ENCODE measurements at regions not wholly inside any gene's neighbourhood (a gene's known extent, or its start where the extent isn't known, plus 50 kb on each side); places are given as distances from the start of the nearest gene placed in this dataset.
A peak's percentile ranks its signal among the peaks of the same experiment; 100 is the strongest.
"Not testable (repeated sequence)": the region's sequence is repeated elsewhere in the genome, so short reads cannot be mapped to it uniquely, and the experiment has no call there.

GRCh38 chr2:153420394-153420793 lies 58.2 kb downstream of the RPRM start:
- no peak for DNase-seq (ENCODE audit: low spot score)

- no peak for DNase-seq (ENCODE audit: low spot score)
Observed at GRCh38 chr2:153417077-153417476, 61.5 kb downstream of the RPRM start.

DNA sequence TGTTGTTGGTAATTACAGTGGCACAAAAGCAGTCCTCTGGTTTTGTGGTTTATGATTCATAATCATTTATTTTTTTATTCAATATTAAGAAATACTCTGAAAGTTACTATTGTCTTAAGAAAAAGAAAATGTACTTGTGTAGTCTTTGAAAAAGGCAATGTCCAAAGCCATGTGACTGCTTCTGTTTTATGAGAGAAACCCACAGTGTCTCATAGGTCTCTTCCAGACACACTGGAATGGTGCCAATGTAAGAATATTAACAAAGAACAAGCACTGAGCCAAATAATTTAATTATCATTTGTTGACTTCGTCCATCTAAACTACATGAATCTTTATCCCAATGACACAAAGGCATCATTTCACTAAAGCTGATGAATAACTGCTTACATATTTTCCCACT lies 62.5 kb downstream of the RPRM start:
- DNase-seq (ENCODE audit: low spot score) = no peak

DNA sequence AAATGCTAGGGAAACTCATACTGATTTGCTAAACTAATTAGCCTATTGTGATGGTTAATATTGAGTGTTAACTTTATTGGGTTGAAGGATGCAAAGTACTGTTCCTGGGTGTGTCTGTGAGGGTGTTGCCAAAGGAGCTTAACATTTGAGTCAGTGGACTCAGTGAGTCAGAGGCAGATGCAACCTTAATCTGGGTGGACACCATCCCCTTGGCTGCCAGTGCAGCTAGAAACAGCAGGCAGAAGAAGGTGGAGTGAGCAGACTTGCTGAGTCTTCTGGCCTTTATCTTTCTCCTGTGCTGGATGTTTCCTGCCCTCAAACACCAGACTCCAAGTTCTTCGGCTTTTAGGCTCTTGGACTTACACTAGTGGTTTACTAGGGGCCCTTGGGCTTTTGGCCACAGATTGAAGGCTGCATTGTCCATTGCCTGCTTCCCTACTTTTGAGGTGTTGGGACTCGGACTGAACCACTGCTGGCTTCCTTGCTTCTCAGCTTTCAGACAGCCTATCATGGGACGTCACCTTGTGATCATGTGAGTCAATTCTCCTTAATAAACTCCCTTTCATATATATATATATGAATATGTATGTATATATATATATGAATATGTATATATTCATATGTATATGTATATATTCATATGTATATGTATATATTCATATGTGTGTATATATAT lies 69.7 kb downstream of the RPRM start:
- DNase-seq (ENCODE audit: low spot score) = no peak

DNA sequence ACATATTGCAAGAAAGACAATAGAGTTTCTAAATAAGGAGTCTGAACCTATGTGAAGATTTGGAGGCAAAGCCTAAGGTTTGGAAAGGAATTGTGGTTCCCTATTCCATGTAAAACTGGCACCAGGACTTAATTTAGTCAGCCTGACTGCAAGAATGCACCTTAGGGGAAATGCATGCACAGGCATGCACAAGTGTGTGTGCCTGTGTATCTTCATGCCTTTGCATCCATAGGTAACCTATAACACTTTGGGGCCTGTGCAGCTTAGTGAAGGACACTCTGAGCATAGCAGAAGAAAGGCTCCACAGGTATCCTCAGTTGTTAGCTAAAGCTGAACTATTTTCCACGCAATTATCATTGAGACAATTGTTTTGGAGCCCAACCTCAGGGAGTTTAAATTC lies 73.4 kb downstream of the RPRM start:
- DNase-seq (ENCODE audit: low spot score) = no peak

DNA sequence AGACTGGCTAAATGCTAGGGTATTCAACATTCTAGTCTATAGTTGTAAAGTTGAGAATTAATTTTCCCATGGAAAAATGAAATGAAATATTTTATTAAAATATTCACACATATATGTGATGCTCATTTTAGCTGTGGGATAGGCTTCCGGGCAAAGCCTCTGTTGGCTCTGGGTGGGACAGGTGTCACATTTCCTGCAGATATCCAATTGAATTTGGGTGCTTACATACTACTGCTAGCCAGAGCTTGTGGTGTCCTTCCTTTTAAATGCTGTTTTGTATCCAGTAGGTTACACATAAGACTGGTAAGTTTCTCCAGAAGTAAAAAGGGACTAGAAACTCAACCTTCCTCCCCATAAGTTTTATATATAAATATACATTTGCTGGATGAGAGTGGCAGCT lies 73.8 kb downstream of the RPRM start:
- peak; percentile 14 for DNase-seq (ENCODE audit: low spot score)

DNA sequence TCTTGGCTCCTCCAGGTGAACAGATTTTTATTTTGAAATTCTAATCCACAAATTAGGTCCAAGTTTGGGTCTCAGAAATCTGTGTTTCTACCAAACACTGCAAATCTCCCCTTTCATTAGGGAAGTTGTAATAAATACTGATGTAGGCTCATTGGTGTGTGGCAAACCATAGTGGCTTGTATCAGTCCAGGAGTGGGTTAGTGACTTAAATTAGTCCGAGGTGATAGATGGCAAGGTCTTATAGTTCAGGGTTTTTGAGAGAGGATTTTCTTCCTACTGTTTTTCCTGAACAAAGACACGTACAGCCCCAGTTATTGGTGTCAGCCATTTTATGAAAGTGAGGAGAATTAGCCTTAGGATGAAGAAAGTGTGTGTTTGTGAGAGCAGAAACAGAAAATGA lies 74.6 kb downstream of the RPRM start:
- no peak for DNase-seq (ENCODE audit: low spot score)

GRCh38 chr2:153403352-153403751 lies 75.2 kb downstream of the RPRM start:
- not testable (repeated sequence) for DNase-seq (ENCODE audit: low spot score)

DNA sequence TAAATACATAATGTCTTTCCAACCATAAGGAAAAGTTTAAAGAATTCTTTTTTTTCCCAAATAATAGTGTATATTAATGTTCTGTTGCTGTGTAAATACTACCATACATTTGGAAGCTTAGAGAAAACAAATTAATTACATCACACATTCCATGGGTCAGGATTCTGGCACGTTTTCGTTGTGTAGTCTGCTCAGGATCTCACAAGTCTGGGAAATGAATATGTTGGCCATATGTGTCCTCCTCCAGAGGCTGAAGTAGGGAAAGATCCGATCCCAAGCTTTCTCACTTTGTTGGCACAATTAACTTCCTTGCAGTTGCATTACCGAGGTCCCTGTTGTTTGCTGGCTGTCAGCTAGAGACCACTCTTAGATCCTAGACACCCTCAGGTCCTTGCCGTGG lies 83.9 kb downstream of the RPRM start:
- DNase-seq (ENCODE audit: low spot score) = no peak

- DNase-seq (ENCODE audit: low spot score) = no peak
Observed at GRCh38 chr2:153394247-153394646, 84.3 kb downstream of the RPRM start.

GRCh38 chr2:153393518-153393917 lies 85.0 kb downstream of the RPRM start:
- no peak for DNase-seq (ENCODE audit: low spot score)

DNA sequence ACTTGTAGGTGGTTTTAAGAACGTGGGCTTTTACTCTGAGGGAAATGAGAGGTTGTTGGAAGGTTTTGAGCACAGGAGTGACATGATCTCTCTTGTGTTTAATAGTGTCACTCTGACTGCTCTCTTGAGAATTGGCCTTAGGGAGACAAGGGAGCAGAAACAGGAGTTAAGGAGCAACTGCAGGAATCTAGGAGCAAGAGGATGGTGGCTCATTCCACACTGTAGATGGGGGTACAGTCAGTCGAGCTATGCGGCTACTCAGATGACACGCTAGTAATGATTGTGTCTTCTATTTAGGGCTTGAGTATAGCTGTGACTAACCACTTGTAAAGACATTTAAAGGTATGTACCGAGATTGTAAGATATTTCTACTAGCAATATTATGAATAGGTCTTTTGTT lies 87.4 kb downstream of the RPRM start:
- DNase-seq (ENCODE audit: low spot score) = no peak

- no peak for DNase-seq (ENCODE audit: low spot score)
Observed at GRCh38 chr2:153388246-153388645, 90.3 kb downstream of the RPRM start.

DNA sequence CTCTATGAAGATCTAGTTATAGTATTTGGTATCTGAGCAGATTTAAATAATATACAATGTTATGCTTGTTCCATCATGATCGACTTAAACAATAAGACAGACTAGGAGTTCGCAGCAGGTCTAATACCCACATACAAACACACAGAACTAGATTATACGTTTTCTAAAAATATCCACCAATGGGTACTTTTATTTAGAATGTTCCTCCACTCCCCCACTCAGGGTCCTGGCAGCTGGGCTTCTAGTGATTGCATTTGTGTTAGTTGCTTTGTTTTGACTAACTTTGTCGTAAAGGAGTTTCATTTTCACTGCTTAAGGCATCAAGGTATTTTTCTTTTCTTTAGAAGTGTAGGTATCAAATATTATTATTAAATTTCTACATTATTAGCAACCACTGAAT lies 91.4 kb downstream of the RPRM start:
- DNase-seq (ENCODE audit: low spot score) = no peak

- no peak for DNase-seq (ENCODE audit: low spot score)
Observed at GRCh38 chr2:153386481-153386897, 92.1 kb downstream of the RPRM start.

DNA sequence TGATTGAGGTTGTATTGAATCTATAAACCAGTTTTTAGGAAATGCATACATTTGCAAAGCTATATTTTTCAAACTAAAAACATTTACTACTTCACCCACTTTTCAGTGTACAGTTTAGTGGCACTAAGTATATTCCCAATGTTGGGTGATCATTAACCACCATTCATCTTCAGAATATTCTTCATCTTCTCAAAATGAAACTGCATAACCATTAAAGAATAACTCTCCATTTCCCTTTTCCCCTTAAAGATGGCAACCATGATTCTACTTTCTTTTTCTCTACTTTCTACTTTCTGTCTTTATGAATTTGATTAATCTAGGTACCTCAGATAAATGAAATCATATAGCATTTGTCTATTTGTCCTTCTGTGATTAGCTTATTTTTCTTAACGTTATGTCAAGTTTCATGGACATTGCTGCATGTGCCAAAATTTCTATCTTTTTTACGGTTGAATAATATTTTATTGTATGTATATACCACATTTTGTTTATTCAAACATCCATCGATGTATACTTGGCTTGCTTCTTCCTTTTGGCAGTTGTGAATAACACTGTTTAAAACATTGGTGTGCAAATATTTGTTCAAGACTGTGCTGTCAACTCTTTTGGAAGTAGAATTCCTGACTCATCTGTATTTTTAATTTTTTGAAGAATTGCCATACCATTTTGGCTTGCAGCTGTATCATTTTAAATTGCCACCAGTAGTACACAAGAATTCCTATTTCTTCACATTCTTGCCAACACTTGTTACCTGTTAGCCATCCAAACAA lies 104.9 kb downstream of the RPRM start:
- no peak for DNase-seq (ENCODE audit: low spot score)

GRCh38 chr2:153360239-153360638 lies 118.3 kb downstream of the RPRM start:
- DNase-seq (ENCODE audit: low spot score) = no peak

- DNase-seq (ENCODE audit: low spot score) = no peak
Observed at GRCh38 chr2:153354377-153354776, 124.2 kb downstream of the RPRM start.

DNA sequence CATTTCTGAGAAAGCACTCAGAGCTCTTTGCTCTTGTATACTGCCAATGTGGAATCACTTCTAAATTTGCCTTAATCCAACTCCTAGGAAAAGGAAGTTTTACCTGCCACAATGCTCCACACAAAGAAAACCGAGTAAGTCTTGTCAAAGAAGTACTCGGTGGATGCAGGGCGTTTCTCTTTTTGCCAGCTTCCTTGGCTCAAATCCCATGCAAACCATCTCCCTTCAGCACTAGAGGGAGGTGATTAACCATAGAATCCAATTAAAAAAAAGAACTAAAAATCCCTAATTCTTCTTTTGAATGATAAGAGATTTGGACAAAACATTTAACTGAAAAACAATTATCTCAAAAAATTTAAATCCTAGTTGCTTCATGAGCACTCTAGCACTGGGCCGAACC lies 129.0 kb downstream of the RPRM start:
- no peak for DNase-seq (ENCODE audit: low spot score)

GRCh38 chr2:153347818-153348495 lies 130.6 kb downstream of the RPRM start:
- no peak for DNase-seq (ENCODE audit: low spot score)

GRCh38 chr2:153320879-153321278 lies 157.7 kb downstream of the RPRM start:
- DNase-seq (ENCODE audit: low spot score) = no peak

- no peak for DNase-seq (ENCODE audit: low spot score)
Observed at GRCh38 chr2:153311432-153311831, 167.1 kb downstream of the RPRM start.

DNA sequence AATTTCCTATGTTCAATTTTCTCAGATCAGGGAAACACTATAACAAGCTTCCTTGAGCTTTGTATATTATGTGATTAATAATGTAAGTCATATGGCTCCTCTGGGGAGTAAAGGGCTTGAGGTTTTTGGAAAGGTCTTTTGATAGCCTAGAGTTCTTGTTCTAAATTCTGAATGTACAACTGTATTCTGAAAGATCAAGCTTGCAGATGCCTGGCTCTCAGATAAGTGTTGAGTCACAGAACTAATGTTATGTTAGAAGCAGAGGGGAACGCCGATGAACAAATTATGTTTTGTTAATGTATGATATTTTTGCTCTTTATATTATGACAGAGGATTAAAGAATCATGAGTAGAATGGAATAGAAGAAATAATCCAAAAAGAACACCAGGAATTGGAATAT lies 170.1 kb downstream of the RPRM start:
- DNase-seq (ENCODE audit: low spot score) = no peak
